ENCODE measurements at regions not wholly inside any gene's neighbourhood (a gene's known extent, or its start where the extent isn't known, plus 50 kb on each side); places are given as distances from the start of the nearest gene placed in this dataset.

DNA sequence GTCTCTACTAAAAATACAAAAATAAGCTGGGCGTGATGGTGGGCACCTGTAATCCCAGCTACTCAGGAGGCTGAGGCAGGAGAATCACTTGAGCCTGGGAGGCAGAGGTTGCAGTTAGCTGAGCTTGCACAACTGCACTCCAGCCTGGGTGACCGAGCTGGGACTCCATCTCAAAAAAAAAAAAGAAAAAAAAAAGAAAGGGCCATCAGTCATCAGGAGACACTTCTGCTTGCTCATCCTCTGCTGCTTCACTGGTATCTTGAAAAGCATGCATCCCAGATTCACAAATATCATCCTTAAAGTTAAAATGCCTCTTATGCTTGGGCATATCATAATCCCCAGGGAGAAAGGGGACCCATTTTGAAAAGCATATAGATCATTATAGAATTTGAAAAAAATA is 176.6 kb upstream of the NR2F2 start:
- Histone ChIP-seq H3K4me3 (replicated peaks; ENCODE audit: insufficient read depth, low read length) (no peak overlapping the region), H3K27ac (replicated peaks) (no peak overlapping the region), H3K27me3 (ENCODE audit: insufficient read depth, poor library complexity, severe bottlenecking) (no peaks in the 10 kb centered on the region)
- TF ChIP-seq, protein P1, sequence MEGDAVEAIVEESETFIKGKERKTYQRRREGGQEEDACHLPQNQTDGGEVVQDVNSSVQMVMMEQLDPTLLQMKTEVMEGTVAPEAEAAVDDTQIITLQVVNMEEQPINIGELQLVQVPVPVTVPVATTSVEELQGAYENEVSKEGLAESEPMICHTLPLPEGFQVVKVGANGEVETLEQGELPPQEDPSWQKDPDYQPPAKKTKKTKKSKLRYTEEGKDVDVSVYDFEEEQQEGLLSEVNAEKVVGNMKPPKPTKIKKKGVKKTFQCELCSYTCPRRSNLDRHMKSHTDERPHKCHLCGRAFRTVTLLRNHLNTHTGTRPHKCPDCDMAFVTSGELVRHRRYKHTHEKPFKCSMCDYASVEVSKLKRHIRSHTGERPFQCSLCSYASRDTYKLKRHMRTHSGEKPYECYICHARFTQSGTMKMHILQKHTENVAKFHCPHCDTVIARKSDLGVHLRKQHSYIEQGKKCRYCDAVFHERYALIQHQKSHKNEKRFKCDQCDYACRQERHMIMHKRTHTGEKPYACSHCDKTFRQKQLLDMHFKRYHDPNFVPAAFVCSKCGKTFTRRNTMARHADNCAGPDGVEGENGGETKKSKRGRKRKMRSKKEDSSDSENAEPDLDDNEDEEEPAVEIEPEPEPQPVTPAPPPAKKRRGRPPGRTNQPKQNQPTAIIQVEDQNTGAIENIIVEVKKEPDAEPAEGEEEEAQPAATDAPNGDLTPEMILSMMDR (IDR thresholded peaks at IDR 0.05; ENCODE audit: insufficient read depth, low read length): no peak
- TF ChIP-seq POLR2AphosphoS5 (IDR thresholded peaks at IDR 0.05; ENCODE audit: low read depth): no peak
- TF ChIP-seq SPI1 (IDR thresholded peaks at IDR 0.05; ENCODE audit: borderline replicate concordance, low read depth): no peak
- TF ChIP-seq GABPA (IDR thresholded peaks at IDR 0.05; ENCODE audit: low read depth): no peak
- TF ChIP-seq REST (IDR thresholded peaks at IDR 0.05; ENCODE audit: insufficient replicate concordance, low read depth): no peak
- DNase-seq (ENCODE audit: low read depth in 1 of 2, low spot score in 1 of 2): no peak

- TF ChIP-seq SPI1 (IDR thresholded peaks at IDR 0.05; ENCODE audit: borderline replicate concordance, low read depth) (no peak), REST (IDR thresholded peaks at IDR 0.05; ENCODE audit: insufficient replicate concordance, low read depth) (no peak), POLR2AphosphoS5 (IDR thresholded peaks at IDR 0.05; ENCODE audit: low read depth) (no peak), GABPA (IDR thresholded peaks at IDR 0.05; ENCODE audit: low read depth) (no peak)
- TF ChIP-seq, protein P1 (IDR thresholded peaks at IDR 0.05; ENCODE audit: insufficient read depth, low read length): no peak
- no peaks in the 10 kb centered on the region for H3K27me3 ChIP-seq (ENCODE audit: insufficient read depth, poor library complexity, severe bottlenecking)
- DNase-seq (ENCODE audit: low read depth in 1 of 2, low spot score in 1 of 2): no peak
- H3K27ac ChIP-seq (replicated peaks): no peak overlapping the region
- H3K4me3 ChIP-seq (replicated peaks; ENCODE audit: insufficient read depth, low read length): no peak overlapping the region
Measured at GRCh38 chr15:96158938-96159337, 171.6 kb upstream of the NR2F2 start.

DNA sequence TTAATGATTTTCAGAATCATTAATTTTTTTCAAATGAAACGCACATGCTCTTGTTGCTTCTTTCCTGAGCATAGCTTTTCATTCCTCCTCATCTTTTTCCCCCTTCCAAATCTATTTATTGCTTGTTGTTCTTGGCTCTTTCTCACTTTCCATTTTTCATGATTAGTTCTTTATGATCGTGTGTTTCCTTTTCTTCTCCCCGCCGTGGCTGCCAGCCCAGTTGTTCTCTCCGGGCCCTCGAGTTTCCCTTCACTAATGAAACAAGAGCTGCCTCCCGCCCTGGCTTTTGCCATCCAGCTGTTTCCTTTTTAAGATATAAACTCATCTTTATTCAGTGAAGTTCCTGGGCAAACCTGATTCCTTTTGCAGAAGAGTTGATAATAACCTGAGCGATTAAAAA is 170.2 kb upstream of the NR2F2 start:
- Histone ChIP-seq H3K27me3 (ENCODE audit: insufficient read depth, poor library complexity, severe bottlenecking) (no peaks in the 10 kb centered on the region), H3K27ac (replicated peaks) (no peak overlapping the region), H3K4me3 (replicated peaks; ENCODE audit: insufficient read depth, low read length) (no peak overlapping the region)
- no peak for TF ChIP-seq GABPA (IDR thresholded peaks at IDR 0.05; ENCODE audit: low read depth)
- TF ChIP-seq SPI1 (IDR thresholded peaks at IDR 0.05; ENCODE audit: borderline replicate concordance, low read depth): no peak
- TF ChIP-seq, protein P1 (IDR thresholded peaks at IDR 0.05; ENCODE audit: insufficient read depth, low read length): no peak
- no peak for TF ChIP-seq POLR2AphosphoS5 (IDR thresholded peaks at IDR 0.05; ENCODE audit: low read depth)
- TF ChIP-seq REST (IDR thresholded peaks at IDR 0.05; ENCODE audit: insufficient replicate concordance, low read depth): no peak
- no peak for DNase-seq (ENCODE audit: low read depth in 1 of 2, low spot score in 1 of 2)
